Thyroid gland (tissue), 4 donors: ENCODE measurements at regions not wholly inside any gene's neighbourhood (a gene's known extent, or its start where the extent isn't known, plus 50 kb on each side); places are given as distances from the start of the nearest gene placed in this dataset.
"Not testable (repeated sequence)": the region's sequence is repeated elsewhere in the genome, so short reads cannot be mapped to it uniquely, and the experiment has no call there.

Source experiments
- DNase-seq, 2 donors: peaks; one replicate each; pipeline ENCODE4 v3.0.0-alpha.2; 2019
- H3K27ac ChIP-seq, 3 donors: fragments of 200-600 bp; sonication (generic); 1 replicate in 2 of 3; 2 replicates in 1 of 3; pipeline ENCODE4 v1.5.1; 2016 to 2019; ENCODE audit warnings: mild to moderate bottlenecking in 1 of 3, moderate library complexity in 1 of 3
- H3K27me3 ChIP-seq: fragments of 200-600 bp; sonication (generic); one replicate; pipeline ENCODE4 v1.5.1; 2019
- H3K36me3 ChIP-seq, 2 donors: fragments of 200-600 bp; sonication (generic); one replicate each; pipeline ENCODE4 v1.5.1; 2016 to 2019
- H3K4me1 ChIP-seq, 2 donors: fragments of 200-600 bp; sonication (generic); one replicate each; pipeline ENCODE4 v1.5.1; 2017 to 2019
- H3K4me3 ChIP-seq, 3 donors: fragments of 200-600 bp; sonication (generic); replicated peaks in 1 of 3; 1 replicate in 2 of 3; 2 replicates in 1 of 3; pipeline ENCODE4 v1.5.1; 2016; ENCODE audit warnings: mild to moderate bottlenecking in 1 of 3
- H3K9me3 ChIP-seq: fragments of 200-600 bp; sonication (generic); one replicate; pipeline ENCODE4 v1.5.1; 2017
- POLR2A ChIP-seq, 2 donors: fragments of 450-650 bp; IDR thresholded peaks; one replicate each; pipeline ENCODE4 v1.6.1; 2017; ENCODE audit warnings: antibody characterized with exemption in 2 of 2, mild to moderate bottlenecking in 2 of 2, moderate library complexity in 1 of 2
- WGBS, 2 donors: methylation state at CpG; one replicate each; pipeline ENCODE4 v1.1.5; 2017; 5-methylcytosine and 5-hydroxymethylcytosine counted together
- intact Hi-C: fragments of 100-400 bp; cut with DNase I; formaldehyde crosslinking; loops from one replicate; pipeline ENCODE4 v1.15.1; 2023
- TF ChIP-seq, protein P1 (sequence below), 6 experiments: fragments of 200-600 bp in 3 of 6; fragments of 450-650 bp in 3 of 6; sonication (generic) in 3 of 6; IDR thresholded peaks; one replicate each; pipeline ENCODE4 v1.5.1; 2016 to 2019; ENCODE audit warnings: antibody characterized with exemption in 6 of 6, mild to moderate bottlenecking in 2 of 6, inconsistent platforms in 1 of 6, moderate library complexity in 1 of 6

DNA sequence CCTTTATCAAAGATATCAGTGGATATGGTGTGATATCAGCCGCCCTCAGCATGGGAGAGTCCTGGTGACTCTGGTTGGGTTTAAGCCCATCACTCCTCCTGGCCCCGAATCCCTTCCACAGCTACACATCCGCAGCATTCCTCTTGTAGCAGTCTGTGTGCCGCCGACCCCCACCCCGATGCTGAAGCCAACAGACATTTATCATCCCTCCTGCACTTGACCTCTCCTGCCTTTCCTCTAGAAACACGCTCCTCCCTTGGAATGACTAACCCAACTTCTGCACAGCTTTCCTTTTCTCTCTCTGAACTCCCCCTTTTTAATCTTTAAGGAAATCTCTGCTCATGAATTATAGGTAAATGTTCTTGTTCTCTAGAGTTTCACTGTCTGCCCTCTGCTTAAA lies 250.9 kb upstream of the FOXN3 start:
- 73 to 74% methylated on average over 7 of the region's 7 CpGs for WGBS, 2 donors
- no peak overlapping the region for H3K27ac ChIP-seq
- no peak for DNase-seq
- no peak for TF ChIP-seq POLR2A (IDR thresholded peaks at IDR 0.05)
- TF ChIP-seq, protein P1, sequence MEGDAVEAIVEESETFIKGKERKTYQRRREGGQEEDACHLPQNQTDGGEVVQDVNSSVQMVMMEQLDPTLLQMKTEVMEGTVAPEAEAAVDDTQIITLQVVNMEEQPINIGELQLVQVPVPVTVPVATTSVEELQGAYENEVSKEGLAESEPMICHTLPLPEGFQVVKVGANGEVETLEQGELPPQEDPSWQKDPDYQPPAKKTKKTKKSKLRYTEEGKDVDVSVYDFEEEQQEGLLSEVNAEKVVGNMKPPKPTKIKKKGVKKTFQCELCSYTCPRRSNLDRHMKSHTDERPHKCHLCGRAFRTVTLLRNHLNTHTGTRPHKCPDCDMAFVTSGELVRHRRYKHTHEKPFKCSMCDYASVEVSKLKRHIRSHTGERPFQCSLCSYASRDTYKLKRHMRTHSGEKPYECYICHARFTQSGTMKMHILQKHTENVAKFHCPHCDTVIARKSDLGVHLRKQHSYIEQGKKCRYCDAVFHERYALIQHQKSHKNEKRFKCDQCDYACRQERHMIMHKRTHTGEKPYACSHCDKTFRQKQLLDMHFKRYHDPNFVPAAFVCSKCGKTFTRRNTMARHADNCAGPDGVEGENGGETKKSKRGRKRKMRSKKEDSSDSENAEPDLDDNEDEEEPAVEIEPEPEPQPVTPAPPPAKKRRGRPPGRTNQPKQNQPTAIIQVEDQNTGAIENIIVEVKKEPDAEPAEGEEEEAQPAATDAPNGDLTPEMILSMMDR (IDR thresholded peaks at IDR 0.05), result no peak
- H3K27me3 ChIP-seq, result no peaks in the 10 kb centered on the region
- no peaks in the 10 kb centered on the region for H3K9me3 ChIP-seq
- no peak overlapping the region for H3K4me3 ChIP-seq
- intact Hi-C loops, result no loop called here
- no peaks in the 10 kb centered on the region for H3K36me3 ChIP-seq
- H3K4me1 ChIP-seq, result no peaks in the 10 kb centered on the region

DNA sequence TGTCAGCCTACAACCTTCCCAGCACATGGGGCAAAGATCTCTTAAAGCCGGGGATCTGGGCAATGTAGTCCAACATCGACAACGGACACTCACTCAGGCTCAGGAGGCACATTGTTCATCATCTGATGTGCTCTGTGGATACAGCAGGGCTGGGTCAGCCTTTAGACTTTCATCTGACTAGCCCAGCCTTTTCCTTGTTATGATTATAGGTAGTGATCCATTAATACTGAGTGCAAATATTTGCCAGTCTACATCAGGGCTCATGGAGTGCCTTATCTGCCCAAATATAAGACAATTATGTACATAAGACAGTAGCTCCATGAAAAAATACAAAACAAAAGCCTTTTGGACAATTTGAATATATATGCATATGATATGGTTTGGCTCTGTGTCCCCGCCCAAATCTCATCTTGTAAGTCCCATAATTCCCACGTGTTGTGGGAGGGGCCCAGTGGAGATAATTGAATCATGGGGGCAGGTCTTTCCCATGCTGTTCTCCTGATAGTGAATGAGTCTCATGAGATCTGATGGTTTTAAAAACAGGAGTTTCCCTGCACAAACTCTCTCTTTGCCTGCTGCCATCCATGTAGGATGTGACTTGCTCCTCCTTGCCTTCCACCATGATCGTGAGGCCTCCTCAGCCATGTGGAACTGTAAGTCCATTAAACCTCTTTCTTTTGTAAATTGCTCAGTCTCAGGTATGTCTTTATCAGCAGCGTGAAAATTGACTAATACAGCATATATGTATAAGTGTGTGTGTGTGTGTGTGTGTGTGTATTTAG lies 248.5 kb upstream of the FOXN3 start:
- H3K36me3 ChIP-seq, DNase-seq, H3K4me1 ChIP-seq, H3K27me3 ChIP-seq, H3K4me3 ChIP-seq, H3K9me3 ChIP-seq, intact Hi-C loops, H3K27ac ChIP-seq: not testable (repeated sequence)
- 93% methylated on average over 7 of the region's 7 CpGs for WGBS, 2 donors

DNA sequence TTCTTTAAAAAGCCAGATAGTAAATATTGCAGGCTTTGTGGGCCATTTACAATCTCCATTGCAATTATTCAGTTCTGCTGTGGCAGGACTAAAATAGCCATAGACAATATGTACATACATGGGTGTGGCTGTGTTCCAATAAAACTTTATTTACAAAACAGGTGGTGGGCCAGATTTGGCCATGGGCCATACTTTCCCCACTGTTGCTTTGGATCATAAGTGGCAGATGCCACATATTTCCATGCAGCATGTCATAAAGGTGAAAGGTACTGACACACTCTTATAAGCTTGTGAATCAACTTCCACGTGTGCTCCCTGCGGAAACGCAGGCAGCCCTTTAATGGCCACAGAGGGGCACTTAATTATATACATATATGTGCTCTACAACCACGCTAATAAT lies 244.4 kb upstream of the FOXN3 start:
- intact Hi-C loops, result no loop called here
- Histone ChIP-seq H3K27ac (no peak overlapping the region), H3K36me3 (no peaks in the 10 kb centered on the region), H3K9me3 (no peaks in the 10 kb centered on the region), H3K4me1 (no peaks in the 10 kb centered on the region), H3K4me3 (no peak overlapping the region), H3K27me3 (no peaks in the 10 kb centered on the region)
- DNase-seq, result no peak
- 95 to 96% methylated on average over 4 of the region's 4 CpGs for WGBS, 2 donors
- TF ChIP-seq, protein P1 (IDR thresholded peaks at IDR 0.05), result no peak
- no peak for TF ChIP-seq POLR2A (IDR thresholded peaks at IDR 0.05)

DNA sequence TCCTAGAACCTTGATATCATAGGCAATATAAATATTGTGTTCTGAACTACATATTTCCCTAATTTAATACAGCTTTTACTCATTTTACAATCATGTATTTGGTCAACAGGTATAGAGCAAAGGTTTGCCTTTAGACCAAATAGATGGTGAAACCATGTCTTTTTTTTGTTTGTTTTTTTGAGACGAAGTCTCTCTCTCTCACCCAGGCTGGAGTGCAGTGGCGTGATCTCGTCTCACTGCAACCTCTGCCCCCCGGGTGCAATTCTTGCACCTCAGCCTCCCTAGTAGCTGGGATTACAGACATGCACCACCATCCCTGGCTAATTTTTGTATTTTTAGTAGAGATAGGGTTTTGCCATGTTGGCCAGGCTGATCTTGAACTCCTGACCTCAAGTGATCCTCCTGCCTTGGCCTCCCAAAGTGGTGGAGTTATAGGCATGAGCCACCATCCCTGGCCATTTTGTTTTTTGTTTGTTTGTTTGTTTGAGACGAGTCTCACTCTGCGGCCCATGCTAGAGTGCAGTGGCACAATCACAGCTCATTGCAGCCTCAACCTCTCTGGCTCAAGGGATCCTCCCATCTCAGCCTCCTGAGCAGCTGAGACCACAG lies 243.7 kb upstream of the FOXN3 start:
- H3K4me3 ChIP-seq, H3K9me3 ChIP-seq, H3K36me3 ChIP-seq, DNase-seq, H3K27me3 ChIP-seq, intact Hi-C loops, H3K4me1 ChIP-seq, H3K27ac ChIP-seq: not testable (repeated sequence)
- 95 to 96% methylated on average over 6 of the region's 6 CpGs for WGBS, 2 donors

DNA sequence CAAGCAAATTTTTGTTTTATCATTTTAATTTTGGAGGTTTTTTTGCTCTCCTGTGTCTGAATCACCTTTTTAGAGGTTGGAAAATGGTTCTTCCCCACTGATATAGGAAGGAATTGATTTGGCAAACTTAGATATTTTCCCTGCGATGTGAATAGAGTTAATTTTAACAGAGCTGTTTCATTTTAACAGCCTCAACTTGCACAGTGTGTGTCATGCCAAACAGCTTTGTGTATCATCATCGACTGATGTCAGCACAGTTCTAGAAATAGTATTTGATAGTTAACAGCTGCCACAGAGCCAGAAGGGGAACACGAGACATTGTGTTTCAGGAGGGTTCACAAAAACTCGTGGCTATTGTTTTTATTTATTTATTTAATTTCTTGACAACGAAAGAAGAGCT lies 243.1 kb upstream of the FOXN3 start:
- TF ChIP-seq, protein P1 (IDR thresholded peaks at IDR 0.05), result no peak
- no peak for TF ChIP-seq POLR2A (IDR thresholded peaks at IDR 0.05)
- Histone ChIP-seq H3K27me3 (no peaks in the 10 kb centered on the region), H3K36me3 (no peaks in the 10 kb centered on the region), H3K4me1 (no peaks in the 10 kb centered on the region), H3K9me3 (no peaks in the 10 kb centered on the region), H3K27ac (no peak overlapping the region), H3K4me3 (no peak overlapping the region)
- WGBS, 2 donors, result 54 to 73% methylated on average over 5 of the region's 5 CpGs
- intact Hi-C loops, result no loop called here
- DNase-seq, result no peak

DNA sequence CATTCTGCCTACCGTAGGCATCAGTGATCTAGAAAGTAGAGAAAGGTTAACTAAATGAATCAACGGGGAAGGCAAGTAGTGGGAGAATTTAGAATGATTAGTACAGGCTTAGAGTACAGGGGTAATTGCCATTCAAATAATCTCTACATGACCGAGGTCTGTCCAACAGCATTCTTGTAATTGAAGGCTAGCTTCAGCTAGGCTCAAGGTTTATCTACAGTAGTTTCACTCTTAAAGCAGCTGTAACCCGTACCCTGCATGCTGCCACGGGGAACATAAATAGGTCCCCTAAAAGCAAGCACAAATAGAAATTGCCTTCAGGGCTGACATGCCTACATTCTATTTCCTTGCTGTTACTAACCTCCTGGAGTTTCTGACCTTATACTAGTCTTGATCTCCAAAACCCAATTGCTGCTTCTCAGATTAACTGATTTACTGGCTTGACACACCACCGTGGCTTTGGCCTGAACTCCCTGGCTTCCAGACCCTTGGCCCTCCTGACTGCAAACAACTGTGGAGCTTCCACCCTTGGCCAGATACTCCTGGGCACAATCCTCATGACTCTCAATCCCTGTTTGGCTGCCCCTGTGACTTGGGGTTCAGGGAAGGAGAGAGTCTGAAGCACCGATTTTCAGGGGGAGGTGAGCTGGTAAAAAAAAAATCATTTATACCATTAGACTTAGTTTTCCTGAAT lies 242.1 kb upstream of the FOXN3 start:
- Histone ChIP-seq H3K27ac (no peak overlapping the region), H3K36me3 (no peaks in the 10 kb centered on the region), H3K27me3 (no peaks in the 10 kb centered on the region), H3K9me3 (no peaks in the 10 kb centered on the region), H3K4me3 (no peak overlapping the region), H3K4me1 (no peaks in the 10 kb centered on the region)
- no peak for DNase-seq
- TF ChIP-seq, protein P1 (IDR thresholded peaks at IDR 0.05), result no peak
- TF ChIP-seq POLR2A (IDR thresholded peaks at IDR 0.05), result no peak
- WGBS, 2 donors, result 83 to 84% methylated on average over 7 of the region's 7 CpGs
- intact Hi-C loops, result no loop called here
